Stomach (tissue), 8 donors: ENCODE measurements at regions not wholly inside any gene's neighbourhood (a gene's known extent, or its start where the extent isn't known, plus 50 kb on each side); places are given as distances from the start of the nearest gene placed in this dataset.

Experiments
- DNase-seq, 2 donors: peaks; one replicate each; pipeline versions ENCODE4 v3.0.0 to v3.0.0-alpha.2; 2013 to 2019
- H3K27ac ChIP-seq, 5 donors: fragments of 200-600 bp in 4 of 5; sonication (generic) in 4 of 5; one replicate each; pipeline ENCODE4 v1.5.1; 2013 to 2019; ENCODE audit warnings: mild to moderate bottlenecking in 1 of 5, moderate library complexity in 1 of 5
- H3K27me3 ChIP-seq, 3 donors: fragments of 200-600 bp; sonication (generic); one replicate each; pipeline ENCODE4 v1.5.1; 2017 to 2019; ENCODE audit warnings: mixed run types in 1 of 3
- H3K36me3 ChIP-seq, 4 donors: fragments of 200-600 bp; sonication (generic); 1 replicate in 3 of 4; 2 replicates in 1 of 4; pipeline ENCODE4 v1.5.1; 2016 to 2019
- H3K4me1 ChIP-seq, 4 donors: fragments of 200-600 bp; sonication (generic); one replicate each; pipeline ENCODE4 v1.5.1; 2016 to 2019
- H3K4me3 ChIP-seq, 4 donors: fragments of 200-600 bp; sonication (generic) in 3 of 4; one replicate each; pipeline ENCODE4 v1.5.1; 2016 to 2019; ENCODE audit warnings: mild to moderate bottlenecking in 1 of 4
- H3K9me3 ChIP-seq, 4 donors: fragments of 200-600 bp; sonication (generic); one replicate each; pipeline ENCODE4 v1.5.1; 2016 to 2019
- CTCF ChIP-seq, 7 experiments: fragments of 450-650 bp in 4 of 7; fragments of 200-600 bp in 3 of 7; sonication (generic) in 3 of 7; IDR thresholded peaks; one replicate each; pipeline ENCODE4 v1.5.1; 2016 to 2019; ENCODE audit warnings: antibody characterized with exemption in 7 of 7, control low read depth in 2 of 7, mild to moderate bottlenecking in 1 of 7
- EP300 ChIP-seq: sonication (generic); formaldehyde crosslinking; IDR thresholded peaks from one replicate; pipeline ENCODE4 v1.6.1; 2017; ENCODE audit warnings: antibody characterized with exemption
- POLR2A ChIP-seq, 4 donors: fragments of 450-650 bp; IDR thresholded peaks; one replicate each; pipeline ENCODE4 v1.6.1; 2016; ENCODE audit warnings: antibody characterized with exemption in 4 of 4, control low read depth in 2 of 4, mild to moderate bottlenecking in 1 of 4, moderate library complexity in 1 of 4
- POLR2AphosphoS5 ChIP-seq, 3 donors: sonication (generic); formaldehyde crosslinking; IDR thresholded peaks; one replicate each; pipeline ENCODE4 v1.6.1; 2016; ENCODE audit warnings: antibody characterized with exemption in 3 of 3
- WGBS, 5 donors: extraction: QIAGEN DNeasy Blood & Tissue Kit in 3 of 5; methylation state at CpG; one replicate each; pipeline versions ENCODE4 v1.1.5 to v1.1.7; 2013 to 2018; 5-methylcytosine and 5-hydroxymethylcytosine counted together
- intact Hi-C: fragments of 100-400 bp; cut with DNase I; formaldehyde crosslinking; loops from one replicate; pipeline ENCODE4 v1.15.1; 2023; ENCODE audit warnings: low total_unique reads
- donor health status: healthy with polysubstance abuse.
- donor health status: Bipolar disorder and iron deficiency.
- donor health status: healthy.

- intact Hi-C loops, result no loop called here
- Histone ChIP-seq H3K9me3 (no peaks in the 10 kb centered on the region), H3K4me1 (no peaks in the 10 kb centered on the region), H3K27me3 (no peaks in the 10 kb centered on the region), H3K36me3 (no peaks in the 10 kb centered on the region), H3K27ac (no peak overlapping the region), H3K4me3 (no peak overlapping the region)
- WGBS, 5 donors, result 83 to 86% (median 85%) methylated on average over 4 of the region's 4 CpGs
- TF ChIP-seq EP300 (no peak), POLR2AphosphoS5 (IDR thresholded peaks at IDR 0.05) (no peak), POLR2A (IDR thresholded peaks at IDR 0.05) (no peak), CTCF (IDR thresholded peaks at IDR 0.05) (no peak)
- DNase-seq, result no peak
These were observed 214.4 kb downstream of the TMX3 start for GRCh38 chr18:68500556-68500955.

- Histone ChIP-seq H3K9me3 (no peaks in the 10 kb centered on the region), H3K4me1 (peaks cover 0 to 8% (median 0%) of the 10 kb centered on the region in 4 donors), H3K36me3 (no peaks in the 10 kb centered on the region), H3K27ac (no peak overlapping the region), H3K4me3 (no peak overlapping the region), H3K27me3 (no peaks in the 10 kb centered on the region)
- WGBS, 5 donors, result 79 to 90% (median 87%) methylated on average over 2 of the region's 2 CpGs
- intact Hi-C loops, result no loop called here
- no peak for DNase-seq
- TF ChIP-seq POLR2A (IDR thresholded peaks at IDR 0.05) (no peak), POLR2AphosphoS5 (IDR thresholded peaks at IDR 0.05) (no peak), CTCF (IDR thresholded peaks at IDR 0.05) (no peak), EP300 (no peak)
These were observed 215.8 kb downstream of the TMX3 start for GRCh38 chr18:68499141-68499540.

GRCh38 chr18:68498636-68499035 is 216.3 kb downstream of the TMX3 start:
- H3K27ac ChIP-seq, result no peak overlapping the region
- no peak overlapping the region for H3K4me3 ChIP-seq
- H3K9me3 ChIP-seq, result no peaks in the 10 kb centered on the region
- DNase-seq, result no peak
- H3K4me1 ChIP-seq, result peaks cover 0 to 8% (median 0%) of the 10 kb centered on the region in 4 donors
- 95 to 100% (median 97%) methylated on average over 1 of the region's 1 CpG for WGBS, 5 donors
- no peaks in the 10 kb centered on the region for H3K27me3 ChIP-seq
- intact Hi-C loops, result no loop called here
- no peak for TF ChIP-seq POLR2AphosphoS5 (IDR thresholded peaks at IDR 0.05)
- TF ChIP-seq CTCF (IDR thresholded peaks at IDR 0.05), result no peak
- H3K36me3 ChIP-seq, result no peaks in the 10 kb centered on the region

- H3K27me3 ChIP-seq, result no peaks in the 10 kb centered on the region
- TF ChIP-seq EP300 (no peak), CTCF (IDR thresholded peaks at IDR 0.05) (no peak), POLR2A (IDR thresholded peaks at IDR 0.05) (no peak), POLR2AphosphoS5 (IDR thresholded peaks at IDR 0.05) (no peak)
- peaks cover 0 to 8% (median 0%) of the 10 kb centered on the region in 4 donors for H3K4me1 ChIP-seq
- no peaks in the 10 kb centered on the region for H3K36me3 ChIP-seq
- H3K9me3 ChIP-seq, result no peaks in the 10 kb centered on the region
- H3K27ac ChIP-seq, result no peak overlapping the region
- intact Hi-C loops, result no loop called here
- H3K4me3 ChIP-seq, result no peak overlapping the region
- no peak for DNase-seq
- WGBS, 5 donors, result 73 to 80% (median 79%) methylated on average over 1 of the region's 1 CpG
These were observed 216.7 kb downstream of the TMX3 start for GRCh38 chr18:68498185-68498584.
